Amniotic stem cell (primary cell): ENCODE measurements at regions not wholly inside any gene's neighbourhood (a gene's known extent, or its start where the extent isn't known, plus 50 kb on each side); places are given as distances from the start of the nearest gene placed in this dataset.
A peak's percentile ranks its signal among the peaks of the same experiment; 100 is the strongest.

Source experiments
- DNase-seq: peaks from one replicate; lab custom pipeline; 2025; lab: John Stamatoyannopoulos, UW

DNA sequence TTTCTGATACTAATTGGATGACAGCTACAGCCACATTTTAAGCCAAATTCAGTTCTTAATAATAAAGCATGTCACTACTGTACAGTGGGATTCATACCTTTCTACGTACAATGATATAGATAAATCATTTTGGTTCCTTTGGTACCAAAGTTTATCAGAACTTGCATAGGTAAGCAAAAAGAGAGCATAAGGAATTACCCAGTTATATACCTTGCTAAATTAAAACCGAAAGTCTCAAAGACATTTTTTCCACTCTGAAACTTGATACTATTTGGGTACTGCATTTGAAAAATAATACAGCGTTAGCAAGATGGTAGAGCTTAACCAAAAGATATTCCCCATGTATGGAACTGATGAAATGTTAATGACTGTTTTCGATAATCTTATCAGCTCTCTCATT lies 400.9 kb upstream of the ADGRL3 start:
- DNase-seq = no peak

DNA sequence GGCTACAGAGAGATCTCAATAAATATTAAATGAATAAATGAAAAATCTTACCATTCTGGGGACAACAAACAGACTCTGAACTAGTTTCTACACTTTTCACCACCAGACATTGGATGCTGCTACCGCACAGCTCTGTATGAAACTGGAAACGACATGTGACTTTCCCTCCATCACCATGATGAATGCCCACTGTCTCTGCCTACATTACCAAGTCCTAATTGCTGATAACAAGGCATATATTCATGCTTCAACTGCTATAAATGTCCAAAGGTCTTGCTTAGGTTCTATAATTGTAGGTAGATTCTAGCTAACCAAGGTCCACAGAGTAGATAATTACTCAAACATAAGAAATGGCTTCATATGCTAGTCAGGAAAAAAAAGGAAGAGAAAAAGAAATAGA lies 399.4 kb upstream of the ADGRL3 start:
- DNase-seq = no peak

DNA sequence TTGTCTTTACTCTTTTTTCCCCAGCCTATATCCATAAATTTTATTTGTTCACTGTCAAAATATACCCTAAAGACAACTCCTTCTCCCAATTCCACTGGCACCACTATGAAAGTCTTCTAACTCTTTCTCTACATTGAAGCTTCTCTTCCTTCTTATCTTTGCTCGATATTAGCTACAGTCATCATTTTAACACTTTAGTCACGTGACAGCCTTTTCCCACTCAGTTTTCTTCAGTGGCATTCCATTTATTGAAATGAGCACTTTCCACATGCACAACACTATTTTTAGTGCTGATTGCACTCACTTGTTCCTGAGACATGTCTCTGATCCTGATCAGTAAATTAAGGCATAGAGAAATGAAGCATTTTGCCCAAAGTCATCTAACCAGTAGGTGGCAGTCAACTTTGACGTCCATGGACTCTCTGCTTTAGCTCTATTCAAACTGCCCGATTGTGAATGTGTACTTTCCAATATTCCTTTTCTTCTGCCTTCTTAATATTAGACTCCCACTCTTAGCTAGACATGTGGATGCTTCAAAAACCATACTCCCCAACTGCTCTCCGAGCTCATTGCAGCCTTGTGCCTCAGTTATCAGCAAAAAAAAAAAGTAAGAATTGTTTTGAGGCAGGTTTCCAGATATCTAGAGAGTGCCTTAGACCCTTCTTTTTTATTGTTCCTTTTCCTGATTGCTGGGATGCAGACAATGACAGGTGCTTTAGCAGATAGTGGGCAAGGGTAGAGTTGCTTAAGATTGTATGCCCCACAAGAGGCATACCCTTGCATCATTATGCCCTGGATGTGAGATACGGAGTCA lies 394.4 kb upstream of the ADGRL3 start:
- peak; percentile 37 for DNase-seq

DNA sequence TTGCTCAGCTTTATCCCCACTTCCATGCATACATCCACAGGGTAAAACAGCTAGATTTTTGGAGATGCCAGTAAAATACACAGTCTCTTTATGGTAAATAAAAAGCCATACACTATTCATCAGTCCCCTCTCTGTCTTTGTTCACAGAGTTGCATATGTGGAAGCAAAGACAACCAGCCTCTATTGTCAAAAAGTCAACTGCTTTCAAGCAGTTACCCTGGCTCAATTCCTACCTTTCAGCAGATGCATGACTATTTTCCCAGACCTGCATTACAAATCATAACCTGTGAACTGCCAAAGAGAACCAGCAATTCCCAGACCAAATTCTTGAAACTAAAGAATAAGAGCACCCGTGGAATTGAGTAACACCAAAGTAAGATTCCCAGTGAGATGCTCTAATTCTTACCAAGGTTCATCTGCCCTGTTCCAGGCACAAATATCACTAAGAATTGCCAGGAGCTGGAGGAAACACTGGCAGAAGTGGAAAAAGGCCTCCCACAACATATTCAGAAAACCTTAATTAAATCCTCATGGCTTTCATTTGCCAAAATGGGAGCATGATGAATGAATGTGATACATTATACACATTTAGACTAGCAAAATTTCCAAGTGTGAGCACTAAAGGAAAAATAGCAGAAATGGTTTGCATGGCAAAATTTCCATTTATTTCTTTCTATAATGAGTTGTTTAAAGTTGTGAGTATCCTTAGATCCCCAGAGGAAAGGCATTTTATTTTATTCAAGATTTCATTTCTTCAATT lies 391.2 kb upstream of the ADGRL3 start:
- DNase-seq = no peak

DNA sequence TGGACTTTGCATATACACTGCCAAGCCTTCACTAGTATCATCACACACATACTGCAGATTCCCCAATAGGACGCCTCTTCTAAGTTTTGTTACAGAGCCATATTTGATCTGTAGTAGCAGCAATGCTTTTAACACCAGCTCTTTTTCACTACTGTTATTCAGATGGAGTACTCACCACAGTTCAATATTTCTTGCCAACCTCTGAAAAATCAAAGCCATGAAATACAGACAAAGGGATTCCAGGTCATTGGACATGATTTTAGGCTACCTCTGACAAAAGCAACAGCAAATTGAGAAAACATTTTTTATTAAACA lies 390.7 kb upstream of the ADGRL3 start:
- no peak for DNase-seq

DNA sequence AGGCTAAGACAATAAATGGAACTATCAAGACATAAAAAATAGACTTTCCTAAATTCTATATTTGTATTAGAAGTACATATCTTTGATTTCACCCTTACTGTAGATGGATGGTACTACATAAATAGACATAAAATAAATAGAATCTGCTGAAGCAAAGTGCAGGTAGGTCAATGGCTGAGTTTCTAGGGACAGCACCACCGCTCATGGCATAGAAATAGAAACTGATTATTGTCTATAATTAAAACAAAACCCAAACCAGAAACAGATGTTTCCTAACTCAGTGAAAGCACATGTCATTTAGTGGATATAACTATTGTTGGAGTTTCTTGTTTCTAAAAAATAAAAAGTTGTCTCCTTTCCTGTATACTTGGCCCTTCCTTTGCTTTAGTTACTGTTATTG lies 387.3 kb upstream of the ADGRL3 start:
- no peak for DNase-seq

DNA sequence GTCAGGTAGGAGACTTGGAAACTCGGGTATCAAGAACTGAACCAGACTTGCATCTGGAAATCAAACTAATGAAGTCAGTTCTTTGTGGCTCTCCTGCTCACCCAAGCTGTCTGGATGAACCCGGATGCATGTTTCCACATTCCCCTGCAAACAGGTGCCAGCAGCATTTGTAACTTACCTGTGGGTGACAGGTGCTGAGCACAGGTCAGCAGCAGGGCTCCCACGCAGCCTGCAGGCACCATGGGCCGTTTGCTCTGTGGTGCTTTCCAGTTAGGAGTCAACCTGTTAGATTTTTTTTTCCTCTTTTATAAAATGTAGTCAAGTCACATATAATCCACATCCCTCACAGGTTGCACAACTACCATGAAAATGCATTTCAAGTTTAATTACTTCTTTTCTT lies 385.6 kb upstream of the ADGRL3 start:
- DNase-seq = no peak

DNA sequence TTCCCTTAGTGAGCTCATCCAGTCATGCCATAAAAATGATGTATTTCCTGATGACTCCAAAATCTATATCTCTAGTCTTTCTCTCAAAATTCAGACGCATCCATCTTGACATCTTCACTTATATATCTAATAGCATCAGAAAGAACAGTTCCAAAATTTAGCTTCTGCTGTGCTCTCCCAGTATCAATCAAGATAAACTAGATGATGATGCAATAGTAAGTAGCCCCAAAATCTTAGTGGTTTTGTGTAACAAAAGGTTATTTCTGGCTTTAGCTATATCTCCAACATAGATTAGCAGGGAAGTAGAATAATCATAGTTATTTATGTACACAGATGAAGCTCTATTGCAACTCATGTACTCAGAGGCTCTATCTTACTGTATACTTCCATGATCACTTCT lies 382.5 kb upstream of the ADGRL3 start:
- no peak for DNase-seq

DNA sequence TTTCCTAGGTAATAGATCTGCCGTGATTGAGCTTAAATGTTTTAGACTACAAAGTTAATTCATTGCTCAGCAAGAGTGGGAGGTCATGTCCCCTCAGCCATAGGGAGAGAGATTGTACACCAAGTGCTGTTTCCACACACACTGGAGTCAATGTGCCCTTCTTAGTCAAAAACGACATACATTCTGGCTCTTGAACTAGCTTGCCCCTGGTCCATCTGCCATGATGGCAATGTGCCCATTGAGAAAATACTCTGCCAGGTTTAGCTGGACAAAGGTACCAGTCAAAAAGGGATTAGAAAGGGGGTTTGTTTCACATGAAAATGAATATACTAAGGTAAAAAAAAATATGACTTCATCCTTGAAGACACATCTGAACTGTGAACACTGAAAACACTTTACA lies 377.1 kb upstream of the ADGRL3 start:
- no peak for DNase-seq

DNA sequence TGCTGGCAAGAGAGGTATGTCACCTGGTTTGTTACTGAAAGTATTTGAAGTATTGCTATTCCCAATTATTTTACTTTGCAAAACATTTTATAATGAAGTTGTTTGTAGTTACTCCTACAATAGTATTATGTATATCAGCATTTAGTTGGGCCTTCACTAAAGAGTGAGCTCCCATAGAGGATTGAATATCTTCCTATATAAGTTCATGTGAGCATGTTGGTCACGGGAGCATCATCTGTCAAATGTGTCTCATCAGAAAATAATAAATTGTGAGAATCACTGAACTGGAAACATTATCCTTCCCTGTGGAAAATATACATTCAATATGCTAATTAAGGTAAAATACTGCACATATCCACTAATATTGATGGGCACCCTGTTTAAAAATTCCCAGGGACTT lies 360.1 kb upstream of the ADGRL3 start:
- no peak for DNase-seq

DNA sequence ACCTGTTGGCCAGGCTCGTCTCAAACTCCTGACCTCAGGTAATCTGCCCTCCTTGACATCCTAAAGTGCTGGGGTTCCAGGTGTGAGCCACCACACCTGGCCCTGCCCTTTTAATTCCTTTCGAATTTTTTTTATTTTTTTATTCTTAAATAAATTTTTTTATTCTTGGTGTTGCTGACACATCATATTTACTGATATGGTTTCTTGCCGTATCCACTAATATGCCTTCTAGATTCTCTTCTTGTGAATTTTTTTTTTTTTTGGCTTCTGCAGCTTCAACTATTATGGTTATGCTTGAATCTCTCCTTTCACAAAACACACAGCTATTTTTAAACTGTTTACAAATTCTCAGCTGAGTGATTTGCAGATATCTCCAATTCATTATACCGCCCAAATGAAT lies 353.4 kb upstream of the ADGRL3 start:
- no peak for DNase-seq

DNA sequence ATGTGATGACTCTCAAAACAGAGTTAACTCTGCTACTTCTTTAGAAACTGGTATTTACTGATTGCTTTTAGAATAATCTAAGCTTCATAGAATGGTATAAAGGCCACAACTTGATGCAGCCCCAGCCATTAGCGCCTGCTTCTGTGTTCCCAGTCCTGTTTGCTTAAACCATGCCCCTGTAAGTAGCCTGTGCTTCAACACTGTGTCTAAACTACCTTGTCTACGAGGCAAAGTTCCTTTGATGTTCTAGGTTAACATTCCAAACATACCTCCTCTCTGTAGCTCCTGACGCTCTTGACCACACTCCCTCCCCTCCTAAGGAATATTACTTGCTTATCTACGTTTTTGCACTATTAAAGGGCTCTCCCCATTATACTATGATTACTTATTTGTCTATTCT lies 352.5 kb upstream of the ADGRL3 start:
- no peak for DNase-seq

DNA sequence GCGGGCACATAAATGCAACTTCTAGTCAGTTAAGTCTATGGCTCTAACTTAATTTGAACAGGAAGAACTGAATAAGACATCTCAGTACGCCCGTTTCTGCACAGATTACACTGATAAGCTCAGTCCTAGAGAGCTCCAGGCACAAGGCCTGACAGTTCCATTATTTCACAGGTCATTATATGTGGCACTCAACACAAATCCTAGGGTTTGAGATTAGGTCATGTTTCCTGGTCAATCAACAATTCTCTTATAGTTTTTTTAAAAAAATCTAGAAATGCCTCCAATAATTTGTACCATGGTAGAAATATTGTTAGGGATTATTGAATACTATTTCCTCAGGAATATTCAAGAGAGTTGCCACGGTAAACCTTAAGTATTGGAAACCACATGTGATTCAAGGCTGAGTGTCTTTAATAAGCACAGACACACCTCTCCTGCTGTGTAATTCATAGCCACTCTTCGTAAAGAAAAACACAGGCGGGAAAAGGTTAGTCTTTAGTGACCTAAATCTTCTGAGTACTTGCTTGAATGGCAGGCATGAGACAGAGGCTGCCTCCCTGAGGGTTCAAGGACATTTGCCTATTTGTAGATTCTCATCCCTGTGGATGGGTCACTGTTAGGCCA lies 342.9 kb upstream of the ADGRL3 start:
- no peak for DNase-seq

DNA sequence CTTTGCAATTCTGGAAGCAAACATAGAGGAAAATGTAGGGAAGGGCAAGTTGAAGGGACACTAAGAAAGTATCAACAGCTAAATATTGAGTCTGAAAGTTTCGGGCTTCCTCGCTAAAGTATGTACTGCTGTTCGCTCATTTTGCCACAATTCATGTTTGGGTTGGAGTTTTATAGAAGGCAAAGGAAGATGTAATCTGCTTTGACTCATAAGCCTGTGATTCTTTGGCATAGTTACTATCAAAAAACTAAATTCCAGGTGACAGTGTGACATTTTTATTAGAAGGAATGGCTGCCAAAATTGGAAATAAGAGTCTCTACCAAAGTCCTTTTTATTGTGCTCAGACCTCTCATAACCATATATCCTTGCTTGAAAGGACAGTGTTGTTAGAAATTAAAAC lies 336.7 kb upstream of the ADGRL3 start:
- no peak for DNase-seq

DNA sequence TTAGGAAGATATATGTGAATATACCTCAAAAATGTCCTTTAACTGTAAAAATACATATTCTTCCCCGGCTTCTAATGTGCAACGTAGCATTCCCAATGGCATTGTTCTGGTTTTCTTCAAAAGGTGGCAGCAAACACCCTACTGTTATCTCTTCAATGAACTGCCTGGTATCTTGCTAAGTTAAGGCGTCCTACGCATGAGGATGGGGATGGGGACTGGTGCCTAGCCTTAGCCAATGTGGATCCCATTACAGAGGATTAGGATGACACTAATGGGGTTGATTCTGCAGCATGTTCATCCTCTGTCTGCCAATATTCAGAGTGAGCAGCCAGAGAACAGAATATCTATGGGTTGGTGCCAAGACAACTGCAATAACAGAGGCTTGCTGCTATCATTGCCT lies 334.9 kb upstream of the ADGRL3 start:
- DNase-seq = no peak

DNA sequence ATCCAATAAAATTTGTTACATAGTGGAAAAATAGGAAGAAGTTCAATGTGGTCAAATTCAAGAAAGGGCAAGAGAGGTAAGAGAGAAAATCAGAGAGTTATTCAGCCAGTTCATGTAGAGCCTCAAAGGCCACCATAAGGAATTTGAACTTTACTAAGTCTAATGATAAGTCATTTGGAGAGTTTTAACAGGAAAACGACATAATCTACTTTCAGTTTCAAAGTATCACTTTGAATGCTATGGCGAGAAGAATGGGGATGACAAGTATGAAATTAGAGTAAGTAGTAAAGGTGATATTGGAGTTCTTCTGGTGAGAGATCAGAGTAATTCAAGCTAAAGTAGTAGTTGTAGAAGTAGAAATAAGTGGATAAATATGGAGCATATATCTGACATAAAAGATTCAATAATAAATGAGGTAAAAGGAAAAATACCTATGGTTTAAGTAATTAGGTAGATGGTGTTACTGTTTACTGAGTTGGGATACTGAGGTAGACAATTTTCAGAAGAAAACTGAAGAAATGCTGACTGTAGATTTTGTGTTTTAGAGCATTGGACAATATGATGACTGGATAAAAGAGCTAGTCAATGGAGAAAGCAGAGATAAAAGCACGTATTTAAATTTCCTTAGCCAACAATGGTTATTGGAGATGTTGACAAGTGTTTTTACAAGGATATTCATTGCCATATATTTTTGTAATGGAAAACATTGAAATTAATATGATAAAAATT lies 331.7 kb upstream of the ADGRL3 start:
- no peak for DNase-seq

DNA sequence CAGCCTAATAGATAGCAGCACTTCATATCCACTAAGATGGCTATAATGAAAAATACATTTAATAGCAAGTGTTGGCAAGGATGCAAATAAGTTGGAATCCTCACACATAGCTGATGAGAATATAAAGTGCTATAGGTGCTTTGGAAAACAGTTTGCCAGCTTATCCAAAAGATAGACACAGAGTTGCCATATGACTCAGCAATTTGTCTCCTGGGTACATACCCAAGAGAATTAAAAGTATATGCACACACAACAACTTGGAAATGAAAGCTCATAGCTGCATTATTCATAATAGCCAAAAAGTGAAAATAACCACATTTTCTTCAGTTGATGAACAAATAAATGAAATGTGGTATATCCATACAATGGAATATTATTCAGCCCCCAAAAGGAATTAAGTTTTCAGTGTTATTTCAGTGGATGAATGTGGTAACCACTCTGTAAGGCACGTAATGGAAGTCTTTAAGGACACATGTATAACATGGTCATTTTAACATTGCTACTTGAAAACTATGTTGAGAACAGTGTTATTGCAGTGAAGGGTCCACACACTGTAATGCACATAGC lies 320.9 kb upstream of the ADGRL3 start:
- DNase-seq = no peak

DNA sequence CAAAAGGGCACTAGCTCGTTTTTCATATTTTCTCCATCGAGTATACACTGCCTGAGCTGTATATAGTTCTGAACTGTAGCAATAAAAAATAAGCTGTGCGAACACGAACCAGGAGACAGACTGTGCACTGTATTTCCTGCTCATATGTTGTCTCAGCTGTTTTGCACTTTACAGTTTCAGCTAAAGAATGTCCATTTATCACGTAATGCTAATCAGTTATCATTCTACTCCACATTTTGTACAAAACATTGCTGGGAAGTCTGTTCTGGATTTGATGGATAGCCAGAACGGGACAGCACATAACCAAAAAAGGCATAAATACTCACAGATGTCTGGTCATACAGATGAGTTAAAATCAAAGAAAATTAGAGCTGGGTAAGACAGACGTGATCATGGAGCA lies 315.5 kb upstream of the ADGRL3 start:
- DNase-seq = no peak

DNA sequence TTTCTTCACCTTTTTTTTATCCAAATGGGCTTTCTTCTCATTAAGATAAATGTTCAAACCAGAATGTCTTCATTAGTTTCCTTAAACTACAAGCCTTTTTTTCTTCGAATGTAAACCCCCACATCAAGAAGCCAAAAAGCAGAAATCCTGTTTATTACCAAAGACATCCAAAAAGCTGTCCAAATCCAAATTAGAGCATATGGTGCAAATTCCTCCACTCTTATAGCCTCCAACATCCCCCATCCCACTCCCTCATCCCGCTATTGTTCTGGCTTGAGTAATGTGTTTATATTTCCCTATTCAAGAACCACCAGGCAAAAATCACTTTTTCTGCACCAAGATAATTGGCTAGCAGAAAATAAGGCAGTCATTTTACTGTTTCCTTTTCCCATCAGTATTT lies 315.1 kb upstream of the ADGRL3 start:
- no peak for DNase-seq

DNA sequence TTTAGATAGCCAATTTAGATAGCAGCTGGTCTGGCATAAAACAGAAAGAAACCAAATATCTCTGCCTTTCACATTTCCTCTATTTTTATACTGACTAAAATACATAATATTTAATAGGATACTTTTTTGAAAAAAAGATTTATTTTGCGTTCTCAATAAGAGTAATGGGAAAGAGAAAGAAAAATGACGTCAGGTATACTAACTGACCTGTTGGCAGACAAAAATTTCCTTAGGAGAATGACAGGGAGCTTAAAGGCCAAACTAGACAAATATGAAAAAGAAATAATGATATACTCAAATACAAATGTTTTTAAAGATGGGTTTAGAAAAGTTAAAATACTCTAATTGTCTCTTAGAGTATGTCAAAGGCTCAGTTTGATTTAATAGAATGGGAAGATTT lies 309.4 kb upstream of the ADGRL3 start:
- DNase-seq = no peak

DNA sequence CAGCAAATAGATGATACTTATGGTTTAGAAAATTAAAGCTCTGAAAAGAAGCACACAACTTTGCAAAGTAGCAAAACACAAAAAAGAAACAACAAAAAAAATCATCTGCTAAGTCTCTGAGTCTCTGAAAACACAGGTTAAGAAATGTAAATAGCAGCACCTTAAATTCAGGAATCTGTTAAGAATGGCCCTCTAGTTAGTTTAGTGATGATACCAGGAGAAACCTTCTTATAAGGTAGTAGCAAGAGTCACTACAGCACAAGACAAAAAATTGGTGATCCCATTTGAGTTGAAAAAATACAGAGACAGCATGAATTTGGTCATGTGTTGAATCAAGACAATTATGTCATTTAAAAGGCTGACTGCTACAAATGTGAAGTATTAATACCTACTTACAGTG lies 308.2 kb upstream of the ADGRL3 start:
- no peak for DNase-seq

DNA sequence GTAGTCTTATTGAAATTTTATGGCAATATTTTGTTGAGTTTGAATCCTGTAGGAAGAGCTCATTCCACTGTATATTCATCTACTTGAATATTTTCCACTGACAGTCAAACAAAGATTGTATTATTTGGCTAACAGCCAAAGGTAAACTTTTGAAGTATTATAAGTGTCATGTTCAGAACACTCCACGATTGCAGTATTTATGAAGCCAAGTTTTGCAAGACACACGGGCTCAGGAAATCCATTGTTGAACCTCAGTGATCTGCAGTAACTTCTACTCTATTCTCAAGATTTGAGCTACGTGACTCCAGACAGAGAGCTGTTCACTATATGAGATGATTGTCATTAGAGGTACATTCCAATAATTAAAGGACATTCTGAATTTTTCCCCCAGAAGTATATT lies 302.7 kb upstream of the ADGRL3 start:
- no peak for DNase-seq
